NT2/D1 (cell line): ENCODE measurements at regions not wholly inside any gene's neighbourhood (a gene's known extent, or its start where the extent isn't known, plus 50 kb on each side); places are given as distances from the start of the nearest gene placed in this dataset.
"Not testable (repeated sequence)": the region's sequence is repeated elsewhere in the genome, so short reads cannot be mapped to it uniquely, and the experiment has no call there.

Experiments
- SUZ12 ChIP-seq: IDR thresholded peaks from 2 replicates; pipeline ENCODE4 v1.6.1; 2011; ENCODE audit not compliant: insufficient read length, insufficient read depth; ENCODE audit errors: extremely low read depth
- YY1 ChIP-seq: IDR thresholded peaks from 2 replicates; pipeline ENCODE4 v1.6.1; 2011; ENCODE audit not compliant: insufficient read length, insufficient read depth
- ZNF274 ChIP-seq: IDR thresholded peaks from 2 replicates; pipeline ENCODE4 v1.6.1; 2011; ENCODE audit warnings: mild to moderate bottlenecking, low read depth, low read length

DNA sequence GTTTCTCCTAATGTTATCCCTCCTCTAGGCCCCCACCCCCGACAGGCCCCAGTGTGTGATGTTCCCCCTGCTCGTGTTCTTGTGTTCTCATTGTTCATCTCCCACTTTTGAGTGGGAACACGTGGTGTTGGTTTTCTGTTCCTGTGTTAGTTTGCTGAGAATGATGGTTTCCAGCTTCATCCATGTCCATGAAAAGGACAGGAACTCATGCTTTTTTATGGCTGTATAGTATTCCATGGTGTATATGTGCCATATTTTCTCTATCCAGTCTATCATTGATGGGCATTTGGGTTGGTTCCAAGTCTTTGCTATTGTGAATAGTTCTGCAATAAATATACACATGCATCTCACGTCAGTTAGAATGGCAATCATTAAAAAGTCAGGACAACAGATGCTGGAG lies 305.9 kb downstream of the MED10 start:
- TF ChIP-seq ZNF274, YY1, SUZ12: not testable (repeated sequence)
